Cardiac fibroblast (primary cell): ENCODE measurements at regions not wholly inside any gene's neighbourhood (a gene's known extent, or its start where the extent isn't known, plus 50 kb on each side); places are given as distances from the start of the nearest gene placed in this dataset.

ENCODE experiments used
- DNase-seq, 2 donors: peaks; one replicate each; pipeline versions ENCODE4 v3.0.0 to v3.0.0-alpha.2; 2010; ENCODE audit warnings: low read depth in 2 of 2
- H3K4me3 ChIP-seq, 2 donors: replicated peaks in 1 of 2; 1 replicate in 1 of 2; 2 replicates in 1 of 2; pipeline ENCODE4 v1.5.1; 2011; ENCODE audit warnings: low read depth in 2 of 2, low read length in 2 of 2, mild to moderate bottlenecking in 2 of 2, moderate library complexity in 1 of 2
- TF ChIP-seq, protein P1 (sequence below): IDR thresholded peaks from one replicate; pipeline ENCODE4 v1.5.1; 2011; ENCODE audit warnings: low read depth, mild to moderate bottlenecking, low read length, inconsistent platforms

DNA sequence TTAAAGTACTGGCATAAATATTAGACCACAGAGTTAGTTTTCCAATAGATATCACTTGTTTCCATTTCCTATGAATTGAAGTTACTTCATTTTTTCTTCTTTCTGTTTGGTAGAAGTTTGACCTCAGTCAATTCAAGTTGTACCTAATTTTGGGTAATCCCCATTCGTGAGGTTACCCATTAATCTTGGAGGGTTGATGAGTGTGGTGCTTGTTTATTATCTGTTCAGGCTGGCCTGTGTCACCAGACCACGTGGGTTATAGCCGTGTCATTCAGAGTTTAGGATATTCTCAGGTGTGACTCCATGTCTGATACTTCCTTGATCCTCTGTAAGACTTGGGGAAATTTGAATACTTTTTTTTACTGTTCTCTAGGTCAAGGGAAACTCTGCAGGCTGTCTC is 133.9 kb upstream of the TPK1 start:
- H3K4me3 ChIP-seq = no peak overlapping the region

DNA sequence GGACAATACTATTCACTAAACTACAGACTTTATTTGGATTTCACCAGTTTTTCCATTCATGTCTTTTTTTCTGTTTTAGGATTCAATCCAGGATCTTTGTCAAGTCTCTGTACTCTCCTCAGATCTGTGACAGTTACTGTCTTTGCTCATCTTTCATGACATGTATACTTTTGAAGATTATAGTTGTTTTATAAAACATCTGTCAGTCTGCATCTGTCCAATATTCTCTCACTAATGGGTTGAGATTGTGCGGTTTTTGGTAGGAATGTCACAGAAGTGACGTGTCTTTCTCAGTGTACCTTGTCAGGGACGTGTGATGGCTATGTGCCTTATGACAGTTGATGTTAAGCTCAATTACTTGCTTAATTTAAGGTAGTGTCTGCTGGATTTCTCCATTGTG is 124.9 kb upstream of the TPK1 start:
- no peak overlapping the region for H3K4me3 ChIP-seq
- TF ChIP-seq, protein P1, sequence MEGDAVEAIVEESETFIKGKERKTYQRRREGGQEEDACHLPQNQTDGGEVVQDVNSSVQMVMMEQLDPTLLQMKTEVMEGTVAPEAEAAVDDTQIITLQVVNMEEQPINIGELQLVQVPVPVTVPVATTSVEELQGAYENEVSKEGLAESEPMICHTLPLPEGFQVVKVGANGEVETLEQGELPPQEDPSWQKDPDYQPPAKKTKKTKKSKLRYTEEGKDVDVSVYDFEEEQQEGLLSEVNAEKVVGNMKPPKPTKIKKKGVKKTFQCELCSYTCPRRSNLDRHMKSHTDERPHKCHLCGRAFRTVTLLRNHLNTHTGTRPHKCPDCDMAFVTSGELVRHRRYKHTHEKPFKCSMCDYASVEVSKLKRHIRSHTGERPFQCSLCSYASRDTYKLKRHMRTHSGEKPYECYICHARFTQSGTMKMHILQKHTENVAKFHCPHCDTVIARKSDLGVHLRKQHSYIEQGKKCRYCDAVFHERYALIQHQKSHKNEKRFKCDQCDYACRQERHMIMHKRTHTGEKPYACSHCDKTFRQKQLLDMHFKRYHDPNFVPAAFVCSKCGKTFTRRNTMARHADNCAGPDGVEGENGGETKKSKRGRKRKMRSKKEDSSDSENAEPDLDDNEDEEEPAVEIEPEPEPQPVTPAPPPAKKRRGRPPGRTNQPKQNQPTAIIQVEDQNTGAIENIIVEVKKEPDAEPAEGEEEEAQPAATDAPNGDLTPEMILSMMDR = no peak
- DNase-seq = no peak

More for the DNA sequence above, 133.9 kb upstream of the TPK1 start:
- TF ChIP-seq, protein P1 = no peak
- no peak for DNase-seq

DNA sequence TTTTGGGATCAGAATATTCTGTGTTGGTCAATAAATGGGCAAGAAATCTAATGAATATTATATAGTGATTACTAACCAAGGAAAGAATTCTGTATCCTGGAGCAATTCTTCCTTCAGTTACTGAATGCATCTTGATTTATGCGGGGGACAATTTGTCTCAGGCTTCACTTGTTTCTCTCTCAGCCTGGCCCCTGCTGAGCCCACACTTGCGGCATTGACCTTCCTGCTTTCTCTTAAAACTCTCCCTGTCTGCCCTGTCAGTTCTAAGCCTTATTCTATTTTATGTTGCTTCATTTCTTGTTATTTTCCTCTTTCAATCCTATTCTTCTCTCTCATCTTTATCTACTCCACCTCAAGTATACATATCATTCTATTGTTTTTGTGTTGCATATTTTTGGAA is 122.1 kb upstream of the TPK1 start:
- TF ChIP-seq, protein P1 = no peak

DNA sequence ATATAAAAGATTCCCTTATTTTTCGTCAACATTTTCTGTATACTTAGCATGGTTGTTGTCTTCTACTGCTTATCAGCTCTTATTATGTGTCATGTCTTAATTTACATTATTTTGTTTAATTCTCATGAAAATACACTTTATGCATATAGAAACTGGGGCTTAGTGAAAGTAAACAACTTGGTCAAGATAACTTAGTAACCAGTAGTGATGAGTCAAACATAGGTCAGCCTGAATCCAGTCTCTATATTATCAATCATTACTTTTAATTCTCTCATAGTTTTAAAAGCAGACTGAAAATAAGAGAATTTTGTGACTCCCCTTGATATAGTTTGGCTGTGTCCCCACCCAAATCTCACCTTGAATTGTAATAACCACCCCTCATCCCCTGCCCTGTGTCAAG is 119.6 kb upstream of the TPK1 start:
- H3K4me3 ChIP-seq = no peak overlapping the region
- no peak for DNase-seq
- TF ChIP-seq, protein P1 = no peak

More for the DNA sequence above, 122.1 kb upstream of the TPK1 start:
- no peak overlapping the region for H3K4me3 ChIP-seq
- DNase-seq = no peak

DNA sequence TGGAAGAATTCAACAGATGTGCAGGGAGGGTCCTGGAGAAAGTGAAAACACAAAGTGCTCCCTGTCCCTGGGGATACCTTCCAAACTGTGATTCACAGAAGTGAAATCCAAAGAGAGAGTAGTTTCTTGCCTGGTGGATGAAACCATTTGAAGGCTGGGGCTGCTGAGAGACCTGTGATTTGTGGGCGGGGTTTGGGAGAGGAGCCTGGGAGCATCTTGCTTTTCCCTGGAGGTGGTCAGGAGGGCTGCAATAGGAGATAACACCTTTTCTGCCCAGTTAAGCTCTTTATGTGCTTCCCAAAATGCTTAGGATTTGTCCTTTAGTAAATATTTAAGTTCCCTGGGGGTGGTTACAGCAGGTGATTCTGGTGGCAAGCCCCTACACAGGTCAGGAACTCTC is 105.3 kb upstream of the TPK1 start:
- no peak overlapping the region for H3K4me3 ChIP-seq
- no peak for DNase-seq
- TF ChIP-seq, protein P1 = no peak

DNA sequence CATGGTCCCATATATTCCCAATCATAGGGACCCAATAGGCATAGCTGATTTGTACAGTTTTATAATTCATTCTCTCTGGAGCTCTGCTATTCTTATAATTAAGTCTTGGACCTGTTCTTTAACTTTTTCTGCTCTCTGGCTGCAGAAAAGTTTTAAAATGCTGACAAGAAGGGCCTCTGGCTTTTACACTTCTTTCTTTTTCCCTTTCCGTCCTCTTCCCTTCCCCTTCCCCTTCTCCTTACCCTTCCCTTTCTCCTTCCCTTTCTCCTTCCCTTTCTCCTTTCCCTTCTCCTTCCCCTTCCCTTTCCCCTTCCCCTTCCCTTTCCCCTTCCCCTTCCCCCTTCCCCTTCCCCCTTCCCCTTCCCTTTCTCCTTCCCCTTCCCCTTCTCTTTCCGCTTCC is 101.3 kb upstream of the TPK1 start:
- H3K4me3 ChIP-seq = no peak overlapping the region
- TF ChIP-seq, protein P1 = no peak
- no peak for DNase-seq

DNA sequence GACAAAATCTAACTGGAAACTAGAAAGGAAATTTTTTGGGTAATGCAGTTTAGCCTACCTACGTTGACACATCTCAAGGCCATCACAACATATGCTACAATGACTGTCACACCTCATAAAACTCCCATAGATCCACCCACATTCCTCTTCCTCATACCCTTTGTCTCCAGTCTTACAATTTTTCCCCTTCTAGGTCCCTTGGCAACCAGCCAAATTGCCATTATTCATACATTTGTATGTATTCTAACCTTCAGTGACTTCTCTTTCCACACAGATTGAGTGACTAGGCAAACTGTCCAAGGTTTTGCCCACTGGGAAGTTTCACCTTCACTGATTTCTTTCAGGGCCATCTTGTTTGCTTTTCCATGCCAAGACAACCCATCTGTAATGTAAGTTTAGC is 100.5 kb upstream of the TPK1 start:
- no peak overlapping the region for H3K4me3 ChIP-seq
- TF ChIP-seq, protein P1 = no peak
- no peak for DNase-seq
